OCI-LY3 (cell line): ENCODE measurements at regions not wholly inside any gene's neighbourhood (a gene's known extent, or its start where the extent isn't known, plus 50 kb on each side); places are given as distances from the start of the nearest gene placed in this dataset.

Experiments
- EZH2phosphoT487 ChIP-seq: fragments of 200-600 bp; shearing (Covaris generic); IDR thresholded peaks from 2 replicates; pipeline ENCODE4 v1.6.1; 2018; ENCODE audit warnings: antibody characterized with exemption, mixed run types, low read depth
- TF ChIP-seq, protein P1 (sequence below): fragments of 200-600, 300-600 bp; sonication (generic); IDR thresholded peaks from 2 replicates; pipeline ENCODE4 v1.5.1; 2014; ENCODE audit warnings: antibody characterized with exemption, low read length, low read depth

- TF ChIP-seq, protein P1, sequence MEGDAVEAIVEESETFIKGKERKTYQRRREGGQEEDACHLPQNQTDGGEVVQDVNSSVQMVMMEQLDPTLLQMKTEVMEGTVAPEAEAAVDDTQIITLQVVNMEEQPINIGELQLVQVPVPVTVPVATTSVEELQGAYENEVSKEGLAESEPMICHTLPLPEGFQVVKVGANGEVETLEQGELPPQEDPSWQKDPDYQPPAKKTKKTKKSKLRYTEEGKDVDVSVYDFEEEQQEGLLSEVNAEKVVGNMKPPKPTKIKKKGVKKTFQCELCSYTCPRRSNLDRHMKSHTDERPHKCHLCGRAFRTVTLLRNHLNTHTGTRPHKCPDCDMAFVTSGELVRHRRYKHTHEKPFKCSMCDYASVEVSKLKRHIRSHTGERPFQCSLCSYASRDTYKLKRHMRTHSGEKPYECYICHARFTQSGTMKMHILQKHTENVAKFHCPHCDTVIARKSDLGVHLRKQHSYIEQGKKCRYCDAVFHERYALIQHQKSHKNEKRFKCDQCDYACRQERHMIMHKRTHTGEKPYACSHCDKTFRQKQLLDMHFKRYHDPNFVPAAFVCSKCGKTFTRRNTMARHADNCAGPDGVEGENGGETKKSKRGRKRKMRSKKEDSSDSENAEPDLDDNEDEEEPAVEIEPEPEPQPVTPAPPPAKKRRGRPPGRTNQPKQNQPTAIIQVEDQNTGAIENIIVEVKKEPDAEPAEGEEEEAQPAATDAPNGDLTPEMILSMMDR: no peak
- TF ChIP-seq EZH2phosphoT487: no peak
Observed at GRCh38 chr12:34295366-34296142, 273.3 kb downstream of the ALG10 start.
